ENCODE measurements at regions not wholly inside any gene's neighbourhood (a gene's known extent, or its start where the extent isn't known, plus 50 kb on each side); places are given as distances from the start of the nearest gene placed in this dataset.

DNA sequence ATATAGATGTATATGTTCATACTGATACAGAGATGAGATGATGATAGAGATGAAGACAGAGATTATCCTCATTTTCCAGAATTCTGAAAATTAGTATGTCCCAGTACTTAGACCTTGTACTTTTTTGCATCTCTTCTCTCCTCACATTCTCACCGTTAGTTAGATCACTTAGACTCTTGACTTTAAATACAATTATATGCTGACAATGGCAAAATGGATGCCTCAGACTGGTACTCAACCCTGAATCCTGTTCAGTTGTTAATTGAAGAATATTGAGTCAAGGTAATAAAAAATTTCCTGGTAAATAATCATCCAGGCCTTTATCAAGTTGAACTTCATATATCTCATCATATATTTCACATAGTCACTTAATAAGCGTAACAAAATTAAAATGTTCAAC, 505.4 kb downstream of the EFNA5 start:
- no peak for DNase-seq (ENCODE audit: low read depth)
- Histone ChIP-seq H3K4me3 (ENCODE audit: low read depth, low read length) (no peak overlapping the region), H3K36me3 (ENCODE audit: control insufficient read depth, insufficient read depth, low read length) (no peaks in the 10 kb centered on the region), H3K27me3 (ENCODE audit: control insufficient read depth, insufficient read depth, low read length) (no peaks in the 10 kb centered on the region)
- no peak for FAIRE-seq
- TF ChIP-seq, protein P1, sequence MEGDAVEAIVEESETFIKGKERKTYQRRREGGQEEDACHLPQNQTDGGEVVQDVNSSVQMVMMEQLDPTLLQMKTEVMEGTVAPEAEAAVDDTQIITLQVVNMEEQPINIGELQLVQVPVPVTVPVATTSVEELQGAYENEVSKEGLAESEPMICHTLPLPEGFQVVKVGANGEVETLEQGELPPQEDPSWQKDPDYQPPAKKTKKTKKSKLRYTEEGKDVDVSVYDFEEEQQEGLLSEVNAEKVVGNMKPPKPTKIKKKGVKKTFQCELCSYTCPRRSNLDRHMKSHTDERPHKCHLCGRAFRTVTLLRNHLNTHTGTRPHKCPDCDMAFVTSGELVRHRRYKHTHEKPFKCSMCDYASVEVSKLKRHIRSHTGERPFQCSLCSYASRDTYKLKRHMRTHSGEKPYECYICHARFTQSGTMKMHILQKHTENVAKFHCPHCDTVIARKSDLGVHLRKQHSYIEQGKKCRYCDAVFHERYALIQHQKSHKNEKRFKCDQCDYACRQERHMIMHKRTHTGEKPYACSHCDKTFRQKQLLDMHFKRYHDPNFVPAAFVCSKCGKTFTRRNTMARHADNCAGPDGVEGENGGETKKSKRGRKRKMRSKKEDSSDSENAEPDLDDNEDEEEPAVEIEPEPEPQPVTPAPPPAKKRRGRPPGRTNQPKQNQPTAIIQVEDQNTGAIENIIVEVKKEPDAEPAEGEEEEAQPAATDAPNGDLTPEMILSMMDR (IDR thresholded peaks at IDR 0.05; ENCODE audit: insufficient read depth, low read length, severe bottlenecking): no peak

DNA sequence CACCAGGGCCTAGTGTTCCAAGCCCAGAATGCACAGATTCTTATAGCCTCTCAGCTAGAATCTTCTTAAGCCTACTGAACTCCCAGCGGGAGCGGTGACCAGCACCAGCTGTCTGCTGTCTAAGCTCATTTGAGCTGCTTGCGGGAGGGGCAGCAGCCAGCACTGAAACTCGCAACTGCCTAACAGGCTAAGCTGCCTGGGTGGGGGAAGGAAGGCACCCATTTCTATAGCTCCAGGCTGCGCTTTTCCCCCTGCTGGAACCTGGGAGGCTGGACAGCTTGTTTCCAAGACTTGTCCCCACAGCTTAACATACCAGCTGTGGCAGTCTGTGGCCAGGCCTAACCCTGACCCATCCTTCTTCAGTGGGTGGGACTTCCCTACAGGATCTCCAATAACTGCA, 512.9 kb downstream of the EFNA5 start:
- DNase-seq (ENCODE audit: low read depth): no peak
- H3K36me3 ChIP-seq (ENCODE audit: control insufficient read depth, insufficient read depth, low read length): no peaks in the 10 kb centered on the region
- TF ChIP-seq, protein P1 (IDR thresholded peaks at IDR 0.05; ENCODE audit: insufficient read depth, low read length, severe bottlenecking): no peak
- H3K4me3 ChIP-seq (ENCODE audit: low read depth, low read length): no peak overlapping the region
- H3K27me3 ChIP-seq (ENCODE audit: control insufficient read depth, insufficient read depth, low read length): no peaks in the 10 kb centered on the region
- FAIRE-seq: no peak

DNA sequence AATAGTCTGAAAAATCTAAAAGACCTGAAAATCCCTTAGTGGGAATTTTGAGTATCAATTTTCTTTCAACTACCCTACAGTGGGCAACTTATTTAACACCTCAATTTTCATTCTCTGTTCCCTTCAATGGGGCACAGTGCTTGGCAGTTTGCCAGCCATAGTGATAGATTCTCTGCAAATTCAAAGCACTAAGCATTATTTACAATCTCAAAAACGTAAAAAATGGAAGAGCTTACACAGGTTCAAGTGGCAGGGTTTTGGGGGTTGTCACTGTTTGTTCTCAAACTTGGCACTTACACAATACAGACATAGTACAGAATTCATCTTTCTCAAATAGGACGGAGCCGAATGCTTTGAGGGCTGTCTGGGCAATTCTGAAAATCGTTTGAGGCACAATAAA, 515.0 kb downstream of the EFNA5 start:
- Histone ChIP-seq H3K4me3 (ENCODE audit: low read depth, low read length) (no peak overlapping the region), H3K27me3 (ENCODE audit: control insufficient read depth, insufficient read depth, low read length) (no peaks in the 10 kb centered on the region), H3K36me3 (ENCODE audit: control insufficient read depth, insufficient read depth, low read length) (no peaks in the 10 kb centered on the region)
- TF ChIP-seq, protein P1 (IDR thresholded peaks at IDR 0.05; ENCODE audit: insufficient read depth, low read length, severe bottlenecking): no peak
- no peak for DNase-seq (ENCODE audit: low read depth)
- no peak for FAIRE-seq

DNA sequence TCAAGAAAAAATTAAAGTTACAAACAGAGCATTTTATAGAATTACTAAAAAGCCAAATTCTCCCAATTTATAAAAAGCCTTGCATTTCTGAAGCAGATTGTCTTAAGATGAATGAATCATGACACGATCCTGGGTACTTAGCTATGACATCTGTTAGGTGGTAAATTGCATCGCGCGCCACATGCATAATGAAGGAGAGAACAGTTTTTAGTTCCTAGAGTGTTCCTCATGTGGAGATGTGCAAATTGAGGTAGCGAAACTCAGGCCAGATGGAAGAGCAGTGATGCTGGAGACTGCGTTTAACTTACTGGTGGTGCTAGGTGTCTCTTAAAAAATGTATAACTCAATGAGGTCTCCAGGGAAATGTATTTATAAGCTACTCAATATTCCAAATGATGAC, 516.1 kb downstream of the EFNA5 start:
- TF ChIP-seq, protein P1 (IDR thresholded peaks at IDR 0.05; ENCODE audit: insufficient read depth, low read length, severe bottlenecking): no peak
- FAIRE-seq: no peak
- H3K36me3 ChIP-seq (ENCODE audit: control insufficient read depth, insufficient read depth, low read length): no peaks in the 10 kb centered on the region
- DNase-seq (ENCODE audit: low read depth): no peak
- H3K4me3 ChIP-seq (ENCODE audit: low read depth, low read length): no peak overlapping the region
- H3K27me3 ChIP-seq (ENCODE audit: control insufficient read depth, insufficient read depth, low read length): no peaks in the 10 kb centered on the region

DNA sequence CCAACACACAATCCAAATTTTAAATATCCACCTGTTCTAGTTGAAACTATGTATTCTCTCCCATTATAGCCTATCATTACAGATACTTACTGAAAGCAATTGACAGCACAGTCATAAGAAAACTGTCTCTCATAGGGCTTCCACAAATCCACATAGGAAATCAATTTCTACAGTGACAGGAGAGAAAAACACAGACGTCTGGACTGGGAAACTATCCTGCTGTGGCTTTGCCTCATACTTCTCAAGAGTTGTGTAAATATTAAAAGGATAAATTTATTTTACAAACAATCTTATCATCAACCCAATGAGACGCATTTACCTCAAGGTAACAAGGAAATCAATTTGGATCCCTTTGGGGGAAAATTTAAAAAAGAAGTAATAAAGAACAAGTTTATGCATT, 517.5 kb downstream of the EFNA5 start:
- H3K4me3 ChIP-seq (ENCODE audit: low read depth, low read length): no peak overlapping the region
- H3K36me3 ChIP-seq (ENCODE audit: control insufficient read depth, insufficient read depth, low read length): no peaks in the 10 kb centered on the region
- FAIRE-seq (no peak), DNase-seq (ENCODE audit: low read depth) (no peak)
- H3K27me3 ChIP-seq (ENCODE audit: control insufficient read depth, insufficient read depth, low read length): no peaks in the 10 kb centered on the region
- TF ChIP-seq, protein P1 (IDR thresholded peaks at IDR 0.05; ENCODE audit: insufficient read depth, low read length, severe bottlenecking): no peak

DNA sequence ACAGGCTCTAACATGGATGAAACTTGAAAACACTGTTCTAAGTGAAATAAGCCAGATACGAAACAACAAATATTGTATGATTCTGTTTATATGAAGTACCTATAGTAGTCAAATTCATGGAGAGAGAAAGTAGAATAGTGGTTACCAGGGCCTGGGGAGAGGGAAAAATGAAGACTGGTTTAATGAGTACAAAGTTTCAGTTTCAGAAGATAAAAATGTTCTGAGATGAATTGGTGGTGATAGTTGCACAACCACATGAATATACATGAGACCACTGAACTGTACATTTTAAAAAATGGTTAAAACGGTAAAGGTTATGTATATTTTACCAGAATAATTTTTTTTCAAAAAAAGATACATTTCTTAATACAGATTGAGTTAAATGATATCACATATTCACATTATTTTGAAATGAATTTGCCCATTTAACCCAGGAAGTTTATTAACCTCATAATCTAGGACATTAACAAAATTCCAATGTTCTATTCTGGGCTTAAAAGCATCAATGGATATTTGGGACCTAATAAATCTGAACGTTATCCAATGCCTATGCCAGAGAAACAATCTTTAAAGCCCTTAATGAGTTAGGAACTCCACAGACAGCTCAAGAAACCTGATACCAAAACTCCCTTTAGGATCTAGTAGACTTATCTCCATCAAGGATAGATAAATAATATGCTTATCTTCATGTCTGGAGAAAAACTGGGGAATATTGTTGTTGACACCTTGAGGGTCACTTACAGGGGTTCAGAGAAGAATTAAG, 521.3 kb downstream of the EFNA5 start:
- Histone ChIP-seq H3K27me3 (ENCODE audit: control insufficient read depth, insufficient read depth, low read length) (no peaks in the 10 kb centered on the region), H3K36me3 (ENCODE audit: control insufficient read depth, insufficient read depth, low read length) (no peaks in the 10 kb centered on the region), H3K4me3 (ENCODE audit: low read depth, low read length) (no peak overlapping the region)
- DNase-seq (ENCODE audit: low read depth): no peak
- FAIRE-seq: no peak
- TF ChIP-seq, protein P1 (IDR thresholded peaks at IDR 0.05; ENCODE audit: insufficient read depth, low read length, severe bottlenecking): no peak
